ENCODE measurements at regions not wholly inside any gene's neighbourhood (a gene's known extent, or its start where the extent isn't known, plus 50 kb on each side); places are given as distances from the start of the nearest gene placed in this dataset.

- DNase-seq (ENCODE audit: low read depth in 2 of 2) = no peak
Observed at GRCh38 chr3:43180027-43180426, 74.1 kb upstream of the POMGNT2 start.

- DNase-seq (ENCODE audit: low read depth in 2 of 2) = no peak
Observed at GRCh38 chr3:43178891-43179366, 73.0 kb upstream of the POMGNT2 start.

- DNase-seq (ENCODE audit: low read depth in 2 of 2) = no peak
Observed at GRCh38 chr3:43177085-43177484, 71.2 kb upstream of the POMGNT2 start.

GRCh38 chr3:43176666-43177065 lies 70.8 kb upstream of the POMGNT2 start:
- no peak for DNase-seq (ENCODE audit: low read depth in 2 of 2)

- DNase-seq (ENCODE audit: low read depth in 2 of 2) = no peak
Observed at GRCh38 chr3:43175541-43175940, 69.7 kb upstream of the POMGNT2 start.

- no peak for DNase-seq (ENCODE audit: low read depth in 2 of 2)
Observed at GRCh38 chr3:43173949-43174348, 68.1 kb upstream of the POMGNT2 start.

GRCh38 chr3:43171748-43172147 lies 65.9 kb upstream of the POMGNT2 start:
- DNase-seq (ENCODE audit: low read depth in 2 of 2) = no peak

GRCh38 chr3:43170553-43170952 lies 64.7 kb upstream of the POMGNT2 start:
- DNase-seq (ENCODE audit: low read depth in 2 of 2) = no peak

GRCh38 chr3:43169987-43170386 lies 64.1 kb upstream of the POMGNT2 start:
- no peak for DNase-seq (ENCODE audit: low read depth in 2 of 2)

GRCh38 chr3:43166406-43166805 lies 60.5 kb upstream of the POMGNT2 start:
- no peak for DNase-seq (ENCODE audit: low read depth in 2 of 2)

- DNase-seq (ENCODE audit: low read depth in 2 of 2) = no peak
Observed at GRCh38 chr3:43165786-43166185, 59.9 kb upstream of the POMGNT2 start.

GRCh38 chr3:43163895-43164493 lies 58.1 kb upstream of the POMGNT2 start:
- no peak for DNase-seq (ENCODE audit: low read depth in 2 of 2)

- DNase-seq (ENCODE audit: low read depth in 2 of 2) = no peak
Observed at GRCh38 chr3:43162230-43163084, 56.6 kb upstream of the POMGNT2 start.

- DNase-seq (ENCODE audit: low read depth in 2 of 2) = no peak
Observed at GRCh38 chr3:43161684-43162229, 55.9 kb upstream of the POMGNT2 start.

GRCh38 chr3:43160664-43161063 lies 54.8 kb upstream of the POMGNT2 start:
- DNase-seq (ENCODE audit: low read depth in 2 of 2) = no peak

GRCh38 chr3:43159876-43160255 lies 54.0 kb upstream of the POMGNT2 start:
- DNase-seq (ENCODE audit: low read depth in 2 of 2) = no peak

GRCh38 chr3:43159131-43159875 lies 53.4 kb upstream of the POMGNT2 start:
- no peak for DNase-seq (ENCODE audit: low read depth in 2 of 2)

- no peak for DNase-seq (ENCODE audit: low read depth in 2 of 2)
Observed at GRCh38 chr3:43156812-43157455, 51.1 kb upstream of the POMGNT2 start.

GRCh38 chr3:43155464-43156121 lies 49.7 kb upstream of the POMGNT2 start:
- no peak for DNase-seq (ENCODE audit: low read depth in 2 of 2)
